Stimulated activated CD8-positive, alpha-beta memory T cell treated with anti-CD3 and anti-CD28 coated beads, Interleukin-2, amount 100 ng/mL, for 48 hours (primary cell): ENCODE measurements at regions not wholly inside any gene's neighbourhood (a gene's known extent, or its start where the extent isn't known, plus 50 kb on each side); places are given as distances from the start of the nearest gene placed in this dataset.

Source experiments
- DNase-seq, 2 donors: peaks; one replicate each; pipeline ENCODE4 v3.0.0-alpha.2; 2020; ENCODE audit warnings: low read depth in 2 of 2

- DNase-seq: no peak
These were observed 167.0 kb downstream of the TSEN15 start for GRCh38 chr1:184218458-184219075.

- no peak for DNase-seq
These were observed 167.4 kb upstream of the C1orf21 start for GRCh38 chr1:184219414-184219813.

GRCh38 chr1:184219883-184220282, 166.9 kb upstream of the C1orf21 start:
- DNase-seq: no peak

DNA sequence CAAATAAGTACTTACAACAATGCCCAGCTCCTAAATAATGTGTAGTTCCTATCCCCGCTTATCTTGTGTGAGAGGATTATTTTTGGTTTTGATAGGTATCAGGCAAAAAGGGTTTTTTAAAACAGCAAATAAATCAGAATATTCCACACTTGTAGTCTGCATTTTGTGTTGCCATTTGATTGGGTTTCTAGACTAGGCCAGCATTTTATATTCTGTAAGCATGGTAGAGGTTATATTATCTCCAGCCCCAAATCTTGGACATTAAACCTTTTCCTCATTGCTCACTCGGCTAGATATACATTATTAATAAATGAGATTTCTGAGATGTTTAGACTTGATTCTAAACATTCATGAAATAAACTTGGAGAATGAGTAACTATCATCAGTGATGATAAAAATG, 165.7 kb upstream of the C1orf21 start:
- no peak for DNase-seq

GRCh38 chr1:184222652-184223052, 164.2 kb upstream of the C1orf21 start:
- DNase-seq: peak in 1 of 2 donors; percentile 14

GRCh38 chr1:184223216-184223615, 163.6 kb upstream of the C1orf21 start:
- DNase-seq: no peak

GRCh38 chr1:184225283-184226099, 161.3 kb upstream of the C1orf21 start:
- DNase-seq: no peak

DNA sequence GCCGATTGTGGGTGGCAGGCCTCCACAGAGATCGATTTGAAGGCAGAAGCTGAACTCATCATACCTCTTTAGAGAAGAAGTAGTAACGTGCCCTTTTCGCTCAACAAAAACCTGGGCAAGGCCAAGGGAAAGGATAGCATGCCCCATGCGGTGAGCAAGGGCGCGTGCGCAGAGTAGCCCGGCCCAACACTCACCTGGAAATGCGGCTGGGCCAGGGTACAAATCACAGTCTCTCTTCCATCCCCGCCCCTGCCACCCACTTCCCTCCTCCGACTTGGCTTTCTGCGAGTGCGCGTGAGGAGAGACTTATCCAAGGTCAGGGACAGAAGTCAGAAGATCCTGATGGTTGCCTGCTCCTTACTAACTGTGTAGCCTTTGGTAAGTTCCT, 160.7 kb upstream of the C1orf21 start:
- no peak for DNase-seq

GRCh38 chr1:184228558-184228957, 158.3 kb upstream of the C1orf21 start:
- no peak for DNase-seq

GRCh38 chr1:184237588-184237987, 149.2 kb upstream of the C1orf21 start:
- DNase-seq: no peak

GRCh38 chr1:184241446-184241845, 145.4 kb upstream of the C1orf21 start:
- no peak for DNase-seq

DNA sequence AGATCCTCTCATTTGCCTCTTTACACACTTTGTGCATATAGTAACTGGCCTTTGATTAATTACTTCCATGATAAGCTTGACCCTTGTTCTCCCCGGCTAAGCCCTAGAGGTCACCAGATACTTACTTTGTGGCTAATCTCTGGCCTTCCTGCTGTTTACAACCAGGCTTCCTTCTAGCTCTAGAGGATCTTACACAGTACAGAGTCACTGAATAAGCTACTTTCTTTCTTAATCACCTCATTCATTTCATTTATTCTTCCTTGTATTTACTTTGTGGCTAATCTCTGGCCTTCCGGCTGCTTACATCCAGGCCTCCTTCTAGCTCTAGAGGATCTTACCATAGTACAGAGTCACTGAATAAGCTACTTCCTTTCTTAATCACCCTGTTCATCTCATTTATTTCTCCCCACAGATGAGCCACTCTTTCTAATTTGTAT, 144.3 kb upstream of the C1orf21 start:
- DNase-seq: no peak

DNA sequence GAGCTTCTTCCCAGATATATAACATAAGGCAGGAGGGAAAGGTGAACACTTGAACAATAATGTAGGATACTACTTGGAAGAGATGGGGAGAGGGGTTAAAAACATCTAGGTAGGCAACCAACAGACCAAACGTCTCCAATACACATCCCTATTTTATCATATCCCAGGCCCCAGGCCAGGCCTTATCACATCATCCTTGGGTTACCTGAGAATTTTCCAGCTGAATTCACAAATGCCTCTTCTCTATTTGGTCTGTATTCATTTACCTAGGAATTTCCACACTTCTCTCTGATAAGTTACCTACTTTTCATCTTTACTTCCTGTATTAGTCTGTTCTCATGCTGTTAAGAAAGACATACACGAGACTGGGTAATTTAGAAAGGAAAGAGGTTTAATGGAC, 141.9 kb upstream of the C1orf21 start:
- DNase-seq: no peak

DNA sequence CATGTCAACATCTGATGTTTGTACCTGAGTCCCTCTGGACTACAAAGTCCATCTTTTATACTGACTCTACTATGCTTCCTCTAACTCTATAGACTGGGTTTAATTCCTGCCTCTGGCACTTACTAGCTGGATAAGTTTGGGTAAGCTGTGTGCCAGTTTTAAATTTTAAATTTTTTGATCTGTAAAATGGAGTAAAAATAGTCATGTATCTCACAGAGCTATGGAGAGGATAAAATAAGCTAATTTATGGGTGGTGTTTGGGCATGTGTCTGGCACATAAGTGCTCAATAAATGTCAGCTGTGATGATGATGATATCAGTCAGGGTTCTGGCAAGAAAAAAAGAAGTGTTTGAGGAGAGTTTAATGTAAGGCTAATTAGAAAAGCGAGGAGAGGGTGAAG, 139.2 kb upstream of the C1orf21 start:
- no peak for DNase-seq

- DNase-seq: no peak
These were observed 132.9 kb upstream of the C1orf21 start for GRCh38 chr1:184253921-184254320.

DNA sequence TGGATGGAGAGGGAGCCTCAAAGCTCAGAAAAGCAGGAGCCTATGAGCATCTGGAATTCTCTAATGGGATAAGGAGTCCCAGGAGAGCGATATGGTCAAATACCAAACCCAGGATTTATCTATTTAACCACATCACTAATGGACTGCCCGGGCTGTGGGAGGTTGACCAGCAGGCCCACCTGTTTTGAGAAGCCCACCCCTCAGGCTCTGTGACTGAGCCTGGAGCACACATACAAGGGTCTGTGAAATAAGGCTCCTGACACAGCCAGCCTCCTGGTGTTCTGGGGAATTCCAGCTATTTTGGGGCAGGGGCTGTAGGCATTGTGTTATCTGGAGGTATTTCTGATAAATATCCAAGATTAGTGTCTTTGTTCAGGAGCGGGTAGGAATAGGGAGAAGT, 132.0 kb upstream of the C1orf21 start:
- DNase-seq: no peak

DNA sequence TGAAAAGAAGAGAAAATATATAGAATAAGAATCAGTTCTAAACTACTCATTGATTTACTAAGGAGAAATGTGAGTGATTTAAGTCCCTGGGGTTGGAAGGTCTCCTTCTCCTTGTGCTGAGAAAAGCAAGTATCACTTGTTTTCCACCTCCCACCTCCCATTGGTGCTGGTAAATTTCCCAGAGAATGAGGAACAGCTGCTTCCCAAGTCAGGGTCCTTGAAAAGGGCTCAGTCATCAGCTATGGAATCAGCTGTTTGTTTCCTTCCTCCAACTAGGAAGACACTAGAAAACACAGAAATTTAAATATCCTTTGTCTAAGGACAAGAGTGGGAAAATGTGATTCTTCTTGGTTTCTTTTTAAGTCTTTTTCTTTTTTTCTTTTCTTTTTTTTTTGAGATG, 131.3 kb upstream of the C1orf21 start:
- DNase-seq: no peak

DNA sequence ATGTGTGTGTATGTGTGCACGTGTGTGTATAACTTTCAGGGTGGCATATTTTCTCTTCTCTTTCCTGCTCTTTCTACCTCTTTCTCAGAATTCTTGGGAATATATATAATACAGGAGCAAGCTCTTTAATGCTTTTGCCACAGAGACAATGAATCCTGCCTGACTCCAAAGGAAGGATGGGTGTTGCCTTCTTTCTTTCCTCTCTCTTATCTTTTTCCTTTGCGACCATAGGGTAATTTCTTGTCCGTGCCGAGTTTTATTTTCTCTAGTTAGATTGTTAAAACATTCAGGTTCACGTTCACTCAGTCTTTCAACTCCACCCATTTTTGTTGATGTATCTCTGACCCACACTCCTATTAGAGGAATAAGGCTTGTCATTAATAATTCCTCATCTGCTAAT, 129.0 kb upstream of the C1orf21 start:
- no peak for DNase-seq

DNA sequence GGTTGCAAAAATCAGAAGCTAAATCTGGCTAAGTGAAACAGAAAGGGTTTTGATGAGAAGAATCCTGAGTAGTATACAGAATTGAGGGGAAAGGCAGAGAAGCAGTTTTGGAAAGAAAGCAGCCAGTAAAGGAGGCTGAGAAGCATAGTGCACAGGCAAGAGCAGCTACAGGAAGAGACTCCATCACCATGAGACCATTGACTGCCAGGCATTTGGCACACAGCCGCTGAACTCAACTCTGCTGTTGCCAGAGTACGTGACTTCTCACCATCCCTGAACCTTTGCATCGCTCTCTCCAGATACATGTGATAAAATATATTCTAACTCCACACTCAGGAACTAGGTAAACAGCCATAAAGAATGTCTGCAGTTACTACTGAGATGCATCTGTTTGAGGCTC, 128.3 kb upstream of the C1orf21 start:
- DNase-seq: no peak

DNA sequence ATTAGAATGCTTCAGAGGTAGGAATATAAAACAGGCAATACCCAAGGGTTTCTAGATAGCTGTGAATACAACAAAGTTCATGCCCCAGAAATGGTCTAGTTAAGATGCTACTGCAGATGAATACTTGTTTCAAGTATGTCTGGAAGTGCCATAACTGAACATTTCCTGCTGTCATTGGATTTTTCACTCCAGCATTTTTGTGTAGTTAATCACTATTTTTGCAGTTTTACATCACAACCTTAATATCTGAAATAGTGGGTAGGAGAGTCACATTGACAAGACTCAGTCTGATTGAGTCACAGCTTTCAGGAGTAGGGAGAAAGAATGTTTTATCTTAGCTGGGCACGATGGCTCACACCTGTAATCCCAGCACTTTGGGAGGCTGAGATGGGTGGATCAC, 126.4 kb upstream of the C1orf21 start:
- no peak for DNase-seq

GRCh38 chr1:184262109-184262508, 124.7 kb upstream of the C1orf21 start:
- DNase-seq: no peak

DNA sequence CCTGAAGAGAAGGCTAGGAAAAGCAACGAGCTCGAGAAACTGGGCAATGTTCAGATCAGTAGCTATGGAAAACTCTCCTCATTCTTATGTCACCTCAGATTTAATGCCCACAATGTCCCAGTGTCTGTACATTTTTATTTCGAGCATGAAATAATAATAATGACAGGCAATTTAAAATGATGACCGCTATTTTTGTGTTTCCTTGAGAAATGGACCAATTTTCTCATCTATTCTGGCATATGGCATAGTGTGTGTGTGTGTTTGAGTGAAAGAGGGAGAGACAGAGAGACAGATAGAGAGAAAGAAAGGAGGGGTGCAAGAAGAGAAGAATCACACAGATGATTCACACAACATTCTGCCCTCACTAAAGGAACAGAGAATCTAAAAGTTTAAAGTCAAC, 119.1 kb upstream of the C1orf21 start:
- no peak for DNase-seq

- no peak for DNase-seq
These were observed 116.3 kb upstream of the C1orf21 start for GRCh38 chr1:184270556-184270955.
